ENCODE measurements at regions not wholly inside any gene's neighbourhood (a gene's known extent, or its start where the extent isn't known, plus 50 kb on each side); places are given as distances from the start of the nearest gene placed in this dataset.

DNA sequence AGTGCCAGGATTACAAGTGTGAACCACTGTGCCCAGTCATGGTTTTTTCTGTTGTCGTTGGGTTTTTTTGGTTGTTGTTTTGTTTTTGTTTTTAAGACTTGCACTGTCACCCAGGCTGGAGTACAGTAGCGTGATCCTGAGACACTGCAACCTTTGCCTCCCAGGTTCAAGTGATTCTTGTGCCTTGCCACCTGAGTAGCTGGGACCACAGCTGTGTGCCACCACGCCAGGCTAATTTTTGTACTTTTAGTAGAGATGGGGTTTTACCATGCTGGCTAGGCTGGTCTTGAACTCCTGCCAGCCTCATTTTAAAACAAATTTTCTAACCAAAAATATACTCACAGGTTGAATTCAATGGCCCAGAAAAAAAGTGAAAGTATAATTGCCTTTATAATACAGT lies 174.1 kb downstream of the AHR start:
- Histone ChIP-seq H3K4me3 (ENCODE audit: low read length) (no peak overlapping the region), H3K9ac (ENCODE audit: low read length) (no peak overlapping the region), H3K4me2 (ENCODE audit: low read length) (no peak overlapping the region), H3K79me2 (ENCODE audit: low read length) (no peaks in the 10 kb centered on the region), H2AFZ (ENCODE audit: low read length) (no peak overlapping the region), H3K27ac (ENCODE audit: low read length) (no peak overlapping the region), H3F3A (ENCODE audit: low read length, unreplicated experiment) (no peaks in the 10 kb centered on the region), H4K20me1 (ENCODE audit: low read length) (no peaks in the 10 kb centered on the region), H3K9me2 (replicated peaks; ENCODE audit: low read length) (no peaks in the 10 kb centered on the region), H3K4me1 (ENCODE audit: insufficient read depth, low read length) (no peaks in the 10 kb centered on the region), H3K36me3 (ENCODE audit: low read depth, low read length) (no peaks in the 10 kb centered on the region), H3K27me3 (ENCODE audit: low read length) (no peaks in the 10 kb centered on the region), H3K9me3 (ENCODE audit: low read length) (no peaks in the 10 kb centered on the region)
- ChIA-PET CTCF (no interaction called here), POLR2A (ENCODE audit: unreplicated experiment) (no interaction called here)
- TF ChIP-seq EZH2 (IDR thresholded peaks at IDR 0.05; ENCODE audit: low read length, unreplicated experiment) (no peak), EZH2phosphoT487 (IDR thresholded peaks at IDR 0.05; ENCODE audit: borderline replicate concordance, low read length) (no peak)
- TF ChIP-seq, protein P1, sequence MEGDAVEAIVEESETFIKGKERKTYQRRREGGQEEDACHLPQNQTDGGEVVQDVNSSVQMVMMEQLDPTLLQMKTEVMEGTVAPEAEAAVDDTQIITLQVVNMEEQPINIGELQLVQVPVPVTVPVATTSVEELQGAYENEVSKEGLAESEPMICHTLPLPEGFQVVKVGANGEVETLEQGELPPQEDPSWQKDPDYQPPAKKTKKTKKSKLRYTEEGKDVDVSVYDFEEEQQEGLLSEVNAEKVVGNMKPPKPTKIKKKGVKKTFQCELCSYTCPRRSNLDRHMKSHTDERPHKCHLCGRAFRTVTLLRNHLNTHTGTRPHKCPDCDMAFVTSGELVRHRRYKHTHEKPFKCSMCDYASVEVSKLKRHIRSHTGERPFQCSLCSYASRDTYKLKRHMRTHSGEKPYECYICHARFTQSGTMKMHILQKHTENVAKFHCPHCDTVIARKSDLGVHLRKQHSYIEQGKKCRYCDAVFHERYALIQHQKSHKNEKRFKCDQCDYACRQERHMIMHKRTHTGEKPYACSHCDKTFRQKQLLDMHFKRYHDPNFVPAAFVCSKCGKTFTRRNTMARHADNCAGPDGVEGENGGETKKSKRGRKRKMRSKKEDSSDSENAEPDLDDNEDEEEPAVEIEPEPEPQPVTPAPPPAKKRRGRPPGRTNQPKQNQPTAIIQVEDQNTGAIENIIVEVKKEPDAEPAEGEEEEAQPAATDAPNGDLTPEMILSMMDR (conservative IDR thresholded peaks at IDR 0.05; ENCODE audit: low read depth, low read length), result no peak
- no TSS peak for BruUV-seq (replicated peaks)
- ATAC-seq (no peak), DNase-seq (no peak)
- intact Hi-C loops (cut with micrococcal nuclease), result no loop called here

DNA sequence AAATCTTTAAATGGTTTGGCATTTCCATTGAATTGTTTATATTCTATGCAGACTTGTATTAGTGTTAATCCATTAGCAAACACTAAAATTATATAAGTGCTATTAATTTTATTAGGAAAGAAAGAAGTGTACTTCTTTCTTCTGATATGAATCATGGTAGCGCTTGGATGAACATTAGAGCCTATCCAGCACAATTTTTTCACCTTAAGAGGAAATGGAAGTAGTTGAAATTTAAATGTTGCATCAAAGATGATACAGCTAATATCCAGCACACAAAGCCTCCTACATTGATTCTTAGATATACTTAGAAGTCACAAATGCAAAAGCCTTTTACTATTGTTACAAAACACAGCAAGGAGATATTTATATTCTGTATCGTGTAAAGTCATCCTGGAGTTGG lies 174.5 kb downstream of the AHR start:
- Histone ChIP-seq H4K20me1 (ENCODE audit: low read length) (no peaks in the 10 kb centered on the region), H3K27ac (ENCODE audit: low read length) (no peak overlapping the region), H3K27me3 (ENCODE audit: low read length) (no peaks in the 10 kb centered on the region), H3K4me1 (ENCODE audit: insufficient read depth, low read length) (no peaks in the 10 kb centered on the region), H3K9ac (ENCODE audit: low read length) (no peak overlapping the region), H3K9me3 (ENCODE audit: low read length) (no peaks in the 10 kb centered on the region), H3K4me3 (ENCODE audit: low read length) (no peak overlapping the region), H2AFZ (ENCODE audit: low read length) (no peak overlapping the region), H3K36me3 (ENCODE audit: low read depth, low read length) (no peaks in the 10 kb centered on the region), H3K9me2 (replicated peaks; ENCODE audit: low read length) (no peaks in the 10 kb centered on the region), H3F3A (ENCODE audit: low read length, unreplicated experiment) (no peaks in the 10 kb centered on the region), H3K79me2 (ENCODE audit: low read length) (no peaks in the 10 kb centered on the region), H3K4me2 (ENCODE audit: low read length) (no peak overlapping the region)
- POLR2A ChIA-PET (ENCODE audit: unreplicated experiment), result no interaction called here
- no TSS peak for BruUV-seq (replicated peaks)
- no peak for ATAC-seq
- CTCF ChIA-PET, result no interaction called here
- intact Hi-C loops (cut with micrococcal nuclease), result no loop called here
- TF ChIP-seq EZH2phosphoT487 (IDR thresholded peaks at IDR 0.05; ENCODE audit: borderline replicate concordance, low read length), result no peak
- TF ChIP-seq EZH2 (IDR thresholded peaks at IDR 0.05; ENCODE audit: low read length, unreplicated experiment), result no peak
- TF ChIP-seq, protein P1 (conservative IDR thresholded peaks at IDR 0.05; ENCODE audit: low read depth, low read length), result no peak
- DNase-seq, result no peak

DNA sequence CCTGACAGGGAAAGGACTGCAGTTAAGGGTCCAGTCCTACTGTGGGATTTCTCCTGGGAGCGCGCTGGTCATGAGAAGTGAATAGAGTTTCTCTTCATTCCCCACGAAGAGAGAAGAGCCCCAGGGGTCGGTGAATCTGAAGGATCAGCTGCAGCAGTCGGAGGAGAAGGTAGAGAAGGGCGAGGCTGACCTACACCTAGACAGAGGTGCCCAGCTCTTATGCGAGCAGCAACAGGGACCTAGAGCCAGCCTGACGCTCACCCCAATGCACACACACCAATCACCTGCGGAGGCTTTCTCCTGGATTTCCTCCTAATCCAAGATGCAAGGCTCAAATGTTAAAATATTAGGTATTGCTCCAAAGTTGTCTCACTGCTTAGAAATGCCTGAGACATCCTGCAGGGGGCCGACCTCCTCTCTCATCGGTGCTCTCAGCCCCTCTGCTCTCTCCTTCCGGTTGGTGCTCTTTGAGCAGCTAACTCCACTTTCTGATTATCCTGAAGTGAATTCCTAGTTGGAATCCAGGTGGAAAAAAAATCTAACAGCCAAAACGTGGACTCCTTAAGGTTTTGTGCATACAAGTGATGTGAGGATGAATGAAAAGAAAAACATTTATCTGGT lies 176.4 kb downstream of the AHR start:
- intact Hi-C loops (cut with micrococcal nuclease), result no loop called here
- no peak overlapping the region for H3K27ac ChIP-seq (ENCODE audit: low read length)
- no peaks in the 10 kb centered on the region for H3K9me2 ChIP-seq (replicated peaks; ENCODE audit: low read length)
- peak; percentile 35; the same call in 1 of the 2 replicates for ATAC-seq
- CTCF ChIA-PET, result no interaction called here
- no peaks in the 10 kb centered on the region for H4K20me1 ChIP-seq (ENCODE audit: low read length)
- H3K4me2 ChIP-seq (ENCODE audit: low read length), result no peak overlapping the region
- no peak overlapping the region for H2AFZ ChIP-seq (ENCODE audit: low read length)
- POLR2A ChIA-PET (ENCODE audit: unreplicated experiment), result no interaction called here
- no peaks in the 10 kb centered on the region for H3K79me2 ChIP-seq (ENCODE audit: low read length)
- BruUV-seq (replicated peaks), result no TSS peak
- peak; percentile 24 for DNase-seq
- H3K4me3 ChIP-seq (ENCODE audit: low read length), result no peak overlapping the region
- no peaks in the 10 kb centered on the region for H3K27me3 ChIP-seq (ENCODE audit: low read length)
- no peaks in the 10 kb centered on the region for H3K4me1 ChIP-seq (ENCODE audit: insufficient read depth, low read length)
- no peak overlapping the region for H3K9ac ChIP-seq (ENCODE audit: low read length)
- H3K9me3 ChIP-seq (ENCODE audit: low read length), result no peaks in the 10 kb centered on the region
- TF ChIP-seq EZH2phosphoT487 (IDR thresholded peaks at IDR 0.05; ENCODE audit: borderline replicate concordance, low read length), result no peak
- TF ChIP-seq, protein P1 (conservative IDR thresholded peaks at IDR 0.05; ENCODE audit: low read depth, low read length), result peak; percentile 48
- no peaks in the 10 kb centered on the region for H3K36me3 ChIP-seq (ENCODE audit: low read depth, low read length)
- H3F3A ChIP-seq (ENCODE audit: low read length, unreplicated experiment), result no peaks in the 10 kb centered on the region

Measured in PC-3 (cell line).